PC-9 (cell line): ENCODE measurements at regions not wholly inside any gene's neighbourhood (a gene's known extent, or its start where the extent isn't known, plus 50 kb on each side); places are given as distances from the start of the nearest gene placed in this dataset.

Experiments used
- BruUV-seq: library from RNA; stranded (reverse); fragments of 400-500 nt; replicated peaks from 2 replicates; lab custom pipeline; 2021; lab: Mats Ljungman, UMichigan
- CTCF ChIA-PET: fragments of 300-600 bp; sonication (Branson Sonifier 250); formaldehyde crosslinking; loops from one replicate; lab custom pipeline; 2022; ENCODE audit warnings: antibody characterized with exemption; lab: Charles Lee
- POLR2A ChIA-PET: fragments of 300-600 bp; sonication (Branson Sonifier 250); formaldehyde crosslinking; loops from one replicate; lab custom pipeline; 2022; ENCODE audit warnings: antibody characterized with exemption; ENCODE audit not compliant: unreplicated experiment; lab: Charles Lee
- DNase-seq, 2 experiments: peaks; one replicate each; pipeline versions ENCODE4 v3.0.0 to v3.0.0-alpha.2; 2015 to 2022; ENCODE audit warnings: mixed read lengths in 1 of 2
- H2AFZ ChIP-seq: fragments of 200-600 bp; sonication (generic); 2 replicates; pipeline ENCODE4 v1.8.1; 2017; ENCODE audit warnings: antibody characterized with exemption
- H3F3A ChIP-seq: fragments of 200-600 bp; sonication (generic); 2 replicates; pipeline ENCODE4 v1.8.1; 2017; ENCODE audit warnings: antibody characterized with exemption, mild to moderate bottlenecking, low read depth; ENCODE audit not compliant: insufficient read depth
- H3K27ac ChIP-seq: fragments of 200-600 bp; sonication (generic); 2 replicates; pipeline ENCODE4 v1.6.1; 2016; ENCODE audit warnings: mixed run types
- H3K27me3 ChIP-seq: fragments of 200-600 bp; sonication (generic); 2 replicates; pipeline ENCODE4 v1.6.1; 2016; ENCODE audit warnings: low read depth, mixed run types; ENCODE audit not compliant: insufficient read depth
- H3K36me3 ChIP-seq: fragments of 200-600 bp; sonication (generic); 2 replicates; pipeline ENCODE4 v1.6.1; 2016; ENCODE audit warnings: low read depth, mixed run types
- H3K4me1 ChIP-seq: fragments of 200-600 bp; sonication (generic); replicated peaks from 2 replicates; pipeline ENCODE4 v1.6.1; 2016; ENCODE audit warnings: mixed run types; ENCODE audit not compliant: insufficient read depth
- H3K4me2 ChIP-seq: fragments of 200-600 bp; sonication (generic); 2 replicates; pipeline ENCODE4 v1.6.1; 2017; ENCODE audit warnings: mixed run types
- H3K4me3 ChIP-seq: fragments of 200-600 bp; sonication (generic); 2 replicates; pipeline ENCODE4 v1.6.1; 2016; ENCODE audit warnings: mixed run types
- H3K79me2 ChIP-seq: fragments of 200-600 bp; sonication (generic); 2 replicates; pipeline ENCODE4 v1.6.1; 2017; ENCODE audit warnings: low read depth, mixed run types
- H3K9me2 ChIP-seq: fragments of 200-600 bp; sonication (generic); 2 replicates; pipeline ENCODE4 v1.8.1; 2017; ENCODE audit warnings: mild to moderate bottlenecking; ENCODE audit not compliant: insufficient read depth
- H3K9me3 ChIP-seq: fragments of 200-600 bp; sonication (generic); 2 replicates; pipeline ENCODE4 v1.8.1; 2016; ENCODE audit warnings: low read depth; ENCODE audit not compliant: insufficient read depth
- H4K20me1 ChIP-seq: fragments of 200-600 bp; sonication (generic); 2 replicates; pipeline ENCODE4 v1.8.1; 2017; ENCODE audit not compliant: insufficient read depth
- EZH2 ChIP-seq: fragments of 200-600 bp; sonication (generic); IDR thresholded peaks from 2 replicates; pipeline ENCODE4 v1.8.0; 2017; ENCODE audit warnings: antibody characterized with exemption, low read depth
- intact Hi-C: fragments of 100-400 bp; cut with micrococcal nuclease; formaldehyde crosslinking; loops from one replicate; pipeline ENCODE4 v1.10.0; 2022; ENCODE audit not compliant: unreplicated experiment
- TF ChIP-seq, protein P1 (sequence below): fragments of 200-600 bp; sonication (generic); conservative IDR thresholded peaks from 2 replicates; pipeline ENCODE4 v1.6.1; 2017; ENCODE audit warnings: mixed run types, antibody characterized with exemption, mild to moderate bottlenecking, moderate library complexity

DNA sequence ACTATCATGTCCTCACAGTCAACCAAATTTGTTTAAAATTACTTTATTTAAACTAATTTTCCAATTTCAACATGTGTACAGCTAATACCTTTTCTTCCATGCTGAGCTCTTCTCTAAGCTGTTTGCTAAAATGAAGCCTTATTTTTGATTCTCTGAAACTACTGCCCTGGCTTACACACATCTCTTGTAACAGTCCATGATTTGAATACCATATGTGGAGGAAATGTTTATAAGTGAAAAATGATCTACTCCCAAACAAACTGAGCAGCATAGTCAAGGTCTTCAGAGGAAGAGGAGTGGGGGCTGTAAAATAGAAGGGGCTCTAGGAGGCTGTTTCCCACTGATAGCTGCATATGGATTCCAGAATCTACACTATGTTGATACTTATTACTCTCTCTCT is 188.7 kb downstream of the ANKRD50 start:
- no peaks in the 10 kb centered on the region for H3K4me1 ChIP-seq
- ChIA-PET CTCF (no interaction called here), POLR2A (interaction anchor here (0.5 kb wide), 1 partner anchor 12 kb away, joined by 4 read pairs; no protein-coding TSS in a partner anchor)
- no TSS peak for BruUV-seq
- no peaks in the 10 kb centered on the region for H3F3A ChIP-seq
- TF ChIP-seq EZH2 = no peak
- TF ChIP-seq, protein P1, sequence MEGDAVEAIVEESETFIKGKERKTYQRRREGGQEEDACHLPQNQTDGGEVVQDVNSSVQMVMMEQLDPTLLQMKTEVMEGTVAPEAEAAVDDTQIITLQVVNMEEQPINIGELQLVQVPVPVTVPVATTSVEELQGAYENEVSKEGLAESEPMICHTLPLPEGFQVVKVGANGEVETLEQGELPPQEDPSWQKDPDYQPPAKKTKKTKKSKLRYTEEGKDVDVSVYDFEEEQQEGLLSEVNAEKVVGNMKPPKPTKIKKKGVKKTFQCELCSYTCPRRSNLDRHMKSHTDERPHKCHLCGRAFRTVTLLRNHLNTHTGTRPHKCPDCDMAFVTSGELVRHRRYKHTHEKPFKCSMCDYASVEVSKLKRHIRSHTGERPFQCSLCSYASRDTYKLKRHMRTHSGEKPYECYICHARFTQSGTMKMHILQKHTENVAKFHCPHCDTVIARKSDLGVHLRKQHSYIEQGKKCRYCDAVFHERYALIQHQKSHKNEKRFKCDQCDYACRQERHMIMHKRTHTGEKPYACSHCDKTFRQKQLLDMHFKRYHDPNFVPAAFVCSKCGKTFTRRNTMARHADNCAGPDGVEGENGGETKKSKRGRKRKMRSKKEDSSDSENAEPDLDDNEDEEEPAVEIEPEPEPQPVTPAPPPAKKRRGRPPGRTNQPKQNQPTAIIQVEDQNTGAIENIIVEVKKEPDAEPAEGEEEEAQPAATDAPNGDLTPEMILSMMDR = no peak
- no peak overlapping the region for H3K4me2 ChIP-seq
- DNase-seq = no peak
- 0 out of 2 replicates have a peak, but pooled peaks cover 8% of the 10 kb centered on the region for H3K9me3 ChIP-seq
- intact Hi-C loops = no loop called here
- no peak overlapping the region for H2AFZ ChIP-seq
- no peaks in the 10 kb centered on the region for H4K20me1 ChIP-seq
- H3K27me3 ChIP-seq = no peaks in the 10 kb centered on the region
- no peak overlapping the region for H3K4me3 ChIP-seq
- H3K27ac ChIP-seq = no peak overlapping the region
- no peaks in the 10 kb centered on the region for H3K9me2 ChIP-seq
- no peaks in the 10 kb centered on the region for H3K79me2 ChIP-seq
- no peaks in the 10 kb centered on the region for H3K36me3 ChIP-seq

DNA sequence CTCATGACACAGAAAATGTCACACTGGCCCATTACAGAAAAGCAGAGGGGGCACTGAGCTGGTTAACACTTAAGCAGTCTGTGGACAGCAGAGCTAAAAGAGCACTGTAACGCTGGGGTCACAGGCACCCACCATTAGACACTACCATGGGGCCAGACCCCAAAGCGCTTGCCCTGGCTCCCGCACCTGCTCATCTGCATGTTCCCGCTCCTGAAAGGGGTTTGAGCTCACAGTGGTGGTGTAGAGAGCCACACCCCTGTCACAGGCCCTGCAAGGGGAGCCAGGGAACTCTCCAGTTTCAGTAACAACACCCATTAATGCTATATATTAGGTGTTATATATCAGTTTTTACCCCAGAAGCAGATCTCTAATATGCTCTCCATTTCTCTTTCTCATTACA is 187.0 kb downstream of the ANKRD50 start:
- no peak for TF ChIP-seq EZH2
- TF ChIP-seq, protein P1 = no peak
- no peaks in the 10 kb centered on the region for H3K9me2 ChIP-seq
- no peaks in the 10 kb centered on the region for H3K4me1 ChIP-seq
- H3K27ac ChIP-seq = no peak overlapping the region
- H3K4me3 ChIP-seq = no peak overlapping the region
- intact Hi-C loops = no loop called here
- H3K79me2 ChIP-seq = no peaks in the 10 kb centered on the region
- ChIA-PET POLR2A (no interaction called here), CTCF (no interaction called here)
- no peaks in the 10 kb centered on the region for H3K36me3 ChIP-seq
- no peak overlapping the region for H2AFZ ChIP-seq
- H3F3A ChIP-seq = no peaks in the 10 kb centered on the region
- H3K27me3 ChIP-seq = no peaks in the 10 kb centered on the region
- H3K4me2 ChIP-seq = no peak overlapping the region
- DNase-seq = no peak
- H4K20me1 ChIP-seq = no peaks in the 10 kb centered on the region
- H3K9me3 ChIP-seq = 0 out of 2 replicates have a peak, but pooled peaks cover 8% of the 10 kb centered on the region
- BruUV-seq = no TSS peak

DNA sequence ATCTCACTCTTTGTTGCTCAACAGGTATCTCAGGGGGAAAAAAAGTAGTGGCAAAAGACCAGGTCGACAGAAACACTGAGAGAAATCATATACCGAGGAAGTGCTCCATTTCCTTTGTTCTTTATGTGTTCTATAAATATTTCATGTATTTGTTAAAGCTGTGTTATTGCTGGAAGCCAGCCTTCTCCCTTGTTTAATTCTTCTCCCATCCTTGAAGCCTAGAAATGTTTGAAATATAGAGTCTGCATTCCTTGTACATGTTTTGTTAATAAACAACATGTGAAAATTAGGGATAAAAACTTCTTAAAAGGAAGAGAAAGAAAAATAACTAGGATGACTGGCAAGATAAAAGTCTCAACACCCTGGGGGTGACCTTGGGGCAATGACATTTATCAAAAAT is 186.2 kb downstream of the ANKRD50 start:
- Histone ChIP-seq H3K4me3 (no peak overlapping the region), H3K9me2 (no peaks in the 10 kb centered on the region), H2AFZ (no peak overlapping the region), H3K79me2 (no peaks in the 10 kb centered on the region), H3K36me3 (no peaks in the 10 kb centered on the region), H3K27ac (no peak overlapping the region), H3K27me3 (no peaks in the 10 kb centered on the region), H3K4me2 (no peak overlapping the region), H3K9me3 (0 out of 2 replicates have a peak, but pooled peaks cover 4% of the 10 kb centered on the region), H3K4me1 (no peaks in the 10 kb centered on the region), H3F3A (no peaks in the 10 kb centered on the region), H4K20me1 (no peaks in the 10 kb centered on the region)
- ChIA-PET POLR2A (no interaction called here), CTCF (no interaction called here)
- TF ChIP-seq, protein P1 = no peak
- TF ChIP-seq EZH2 = no peak
- intact Hi-C loops = no loop called here
- BruUV-seq = no TSS peak
- DNase-seq = no peak
